HG02763 (cell line): ENCODE measurements at regions not wholly inside any gene's neighbourhood (a gene's known extent, or its start where the extent isn't known, plus 50 kb on each side); places are given as distances from the start of the nearest gene placed in this dataset.
"Not testable (repeated sequence)": the region's sequence is repeated elsewhere in the genome, so short reads cannot be mapped to it uniquely, and the experiment has no call there.

Experiments
- ATAC-seq: cut with Tn5 transposase; IDR thresholded peaks from one replicate; pipeline ENCODE4 v1.9.1; 2021; ENCODE audit warnings: mild to moderate bottlenecking, moderate library complexity; ENCODE audit not compliant: unreplicated experiment

DNA sequence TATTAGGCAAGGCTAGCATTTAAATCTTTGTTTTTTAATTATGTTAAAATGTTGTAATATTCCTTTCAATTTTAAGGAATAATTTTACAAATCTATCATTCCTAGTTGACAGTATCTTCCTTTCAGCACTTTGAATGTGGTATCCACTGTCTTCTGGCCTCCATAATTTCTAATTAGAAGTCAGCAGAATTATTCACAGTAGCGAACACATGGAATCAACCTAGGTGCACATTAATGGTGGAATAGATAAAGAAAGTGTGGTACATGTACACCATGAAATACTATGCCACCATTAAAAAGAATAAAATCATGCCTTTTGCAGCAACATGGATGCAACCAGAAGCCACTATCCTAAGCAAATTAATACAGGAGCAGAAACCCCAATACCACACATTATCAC is 1887.8 kb downstream of the PCDH7 start:
- no peak for ATAC-seq

DNA sequence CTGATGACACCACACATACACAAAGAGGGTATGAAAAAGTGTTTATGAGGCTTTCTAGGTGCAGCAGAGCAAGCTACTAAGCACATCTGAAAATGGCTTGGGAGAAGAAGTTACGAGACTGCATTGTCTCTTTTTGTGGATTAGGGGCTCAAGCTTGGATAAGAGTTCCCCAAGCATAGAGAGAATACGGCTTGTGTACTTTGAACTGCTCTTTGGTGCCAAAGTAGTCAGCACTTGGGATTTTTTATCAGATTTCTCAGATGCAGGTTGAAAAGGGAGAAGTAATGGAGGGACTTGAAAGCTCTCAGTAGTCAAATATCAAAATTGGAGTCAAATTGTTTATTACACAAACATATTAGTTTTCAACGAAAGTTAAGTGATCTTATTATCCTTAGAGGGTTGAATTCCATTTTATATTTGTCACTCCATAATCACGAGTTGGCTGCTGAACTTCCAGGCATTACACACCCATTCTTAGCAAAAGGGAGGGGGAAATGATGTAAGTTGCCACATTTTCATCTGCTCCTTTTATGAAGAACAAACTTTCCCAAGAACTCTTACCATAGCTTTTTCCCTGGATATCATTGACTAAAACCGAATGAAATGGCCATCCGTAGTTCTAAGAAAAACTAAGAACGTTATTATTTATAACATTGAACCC is 1904.9 kb downstream of the PCDH7 start:
- no peak for ATAC-seq

DNA sequence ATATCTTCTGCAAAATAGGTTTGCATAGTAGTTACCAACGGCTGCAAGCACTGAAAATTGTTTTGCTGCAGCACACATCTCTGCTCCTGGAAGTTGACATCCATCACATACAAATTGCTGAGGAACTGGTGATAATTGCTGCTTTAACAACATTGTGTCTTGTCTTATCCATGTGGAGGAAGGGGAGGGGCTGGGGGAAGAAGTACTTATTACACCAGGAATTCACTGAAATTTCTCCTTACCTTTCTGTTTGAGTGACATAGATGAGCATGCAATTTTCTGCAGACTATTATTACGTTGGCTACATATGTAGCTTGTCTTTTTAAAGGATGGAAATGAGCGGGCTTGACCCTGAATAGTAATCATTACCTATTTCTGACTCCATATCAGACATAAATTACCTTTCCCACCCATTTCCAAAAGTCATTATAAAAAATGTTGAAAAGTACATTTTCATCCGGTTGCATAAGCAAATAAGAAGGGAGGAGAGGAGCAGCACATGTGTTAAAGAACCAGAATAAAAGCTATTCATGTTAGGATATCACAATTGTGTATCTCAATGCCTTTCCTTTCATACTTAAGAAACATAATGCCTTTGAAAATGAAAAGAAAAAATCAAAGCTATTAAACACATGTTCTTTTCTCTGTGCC is 1905.6 kb downstream of the PCDH7 start:
- ATAC-seq = no peak

DNA sequence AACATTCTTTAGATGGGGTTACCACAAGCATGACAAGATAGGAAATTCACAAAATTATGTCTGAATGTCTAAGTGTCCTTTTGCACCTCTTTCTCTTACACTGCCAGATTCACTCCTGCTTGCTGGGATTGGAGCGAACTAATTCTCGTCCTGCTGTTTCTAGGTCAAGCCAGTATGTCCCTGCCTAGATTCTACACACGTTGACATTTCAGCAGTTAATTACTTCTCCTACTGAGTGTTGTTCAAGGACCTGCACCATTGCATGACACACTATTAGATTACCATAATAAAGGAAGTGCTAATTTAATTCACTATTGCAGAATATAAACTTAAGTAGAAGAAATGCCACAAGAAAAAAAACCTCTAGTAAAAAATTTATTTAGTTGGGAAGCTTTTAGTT is 1911.7 kb downstream of the PCDH7 start:
- no peak for ATAC-seq

DNA sequence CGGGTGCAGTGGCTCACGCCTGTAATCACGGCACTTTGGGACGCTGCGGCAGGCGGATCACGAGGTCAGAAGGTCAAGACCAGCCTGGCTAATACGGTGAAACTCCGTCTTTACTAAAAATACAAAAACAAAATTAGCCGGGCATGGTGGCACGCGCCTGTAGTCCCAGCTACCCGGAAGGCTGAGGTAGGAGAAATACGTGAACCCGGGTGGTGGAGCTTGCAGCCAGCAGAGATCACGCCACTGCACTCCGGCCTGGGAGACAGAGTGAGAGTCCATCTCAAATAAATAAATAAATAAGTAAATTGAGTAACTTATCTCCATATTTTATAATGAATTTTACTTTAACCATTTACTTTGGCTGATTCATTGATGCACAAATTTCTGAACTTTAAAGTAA is 1913.3 kb downstream of the PCDH7 start:
- ATAC-seq = no peak

DNA sequence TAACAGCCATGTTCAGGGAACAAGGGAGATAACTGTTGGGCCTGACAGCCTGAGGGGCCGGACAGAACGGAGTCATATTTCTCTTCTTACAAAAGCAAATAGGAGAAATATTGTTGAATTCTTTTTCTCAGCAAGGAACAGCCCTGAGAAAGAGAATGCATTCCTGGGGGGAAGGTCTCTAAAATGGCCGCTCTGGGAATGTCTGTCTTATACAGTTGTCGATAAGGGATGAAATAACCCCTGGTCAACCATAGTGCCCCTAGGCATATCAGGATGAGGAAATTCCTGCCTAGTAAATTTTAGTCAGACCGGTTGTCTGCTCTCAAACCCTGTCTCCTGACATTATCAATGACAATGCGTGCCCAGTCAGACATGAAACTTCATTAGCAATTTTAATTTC is 1925.5 kb downstream of the PCDH7 start:
- no peak for ATAC-seq

DNA sequence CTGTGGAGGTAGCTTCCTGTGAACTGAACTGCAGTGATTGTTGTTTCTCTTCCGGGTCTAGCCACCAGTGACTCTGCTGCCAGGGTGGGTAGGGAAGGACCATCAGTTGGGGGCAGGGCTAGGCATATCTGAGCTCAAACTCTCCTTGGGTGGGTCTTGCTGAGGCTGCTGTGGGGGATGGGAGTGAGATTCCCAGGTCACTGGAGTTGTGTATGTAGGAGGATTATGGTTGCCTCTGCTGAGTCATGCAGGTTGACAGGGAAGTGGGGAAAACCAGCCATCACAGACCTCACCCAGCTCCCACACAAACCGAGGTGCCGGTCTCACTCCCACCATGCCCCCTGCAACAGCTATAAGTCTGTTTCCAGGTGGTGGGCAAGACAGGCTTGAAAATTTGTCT is 1937.8 kb downstream of the PCDH7 start:
- no peak for ATAC-seq

DNA sequence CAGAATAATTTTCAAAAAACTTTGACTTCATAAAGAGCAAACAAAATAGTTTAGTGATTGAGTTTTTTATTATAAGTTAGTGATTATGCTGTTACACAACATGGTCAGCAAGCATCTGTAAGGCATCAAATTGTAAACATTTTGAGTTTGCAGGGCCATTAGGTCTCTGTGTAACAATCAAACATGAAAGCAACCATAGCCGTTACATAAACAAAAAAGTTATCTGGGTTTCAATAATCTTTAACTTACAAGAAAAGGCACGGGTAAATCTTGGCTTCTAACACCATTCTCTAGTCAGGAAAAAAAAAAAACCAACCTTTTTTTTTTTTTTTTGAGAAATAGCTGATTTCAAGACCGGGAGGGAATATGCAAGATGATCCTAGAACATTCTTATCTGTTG is 1941.1 kb downstream of the PCDH7 start:
- no peak for ATAC-seq

DNA sequence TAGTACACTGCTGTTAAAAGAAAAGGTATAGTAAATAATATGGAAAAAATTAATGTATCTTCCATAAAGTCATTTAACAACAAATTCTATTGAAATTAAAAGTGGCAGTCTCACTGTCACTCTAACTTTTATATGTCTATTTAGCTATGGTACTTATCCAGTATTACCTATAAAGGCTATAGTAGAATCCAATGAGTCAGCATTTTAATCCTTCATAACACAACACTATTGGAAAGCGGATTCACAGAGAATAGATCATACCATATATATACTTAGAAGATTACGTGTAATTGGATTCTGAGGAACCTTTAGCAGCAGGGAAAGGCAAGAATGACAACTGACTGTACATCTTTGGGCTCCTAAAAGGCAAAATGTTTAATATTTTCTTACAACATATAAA is 1942.6 kb downstream of the PCDH7 start:
- no peak for ATAC-seq

DNA sequence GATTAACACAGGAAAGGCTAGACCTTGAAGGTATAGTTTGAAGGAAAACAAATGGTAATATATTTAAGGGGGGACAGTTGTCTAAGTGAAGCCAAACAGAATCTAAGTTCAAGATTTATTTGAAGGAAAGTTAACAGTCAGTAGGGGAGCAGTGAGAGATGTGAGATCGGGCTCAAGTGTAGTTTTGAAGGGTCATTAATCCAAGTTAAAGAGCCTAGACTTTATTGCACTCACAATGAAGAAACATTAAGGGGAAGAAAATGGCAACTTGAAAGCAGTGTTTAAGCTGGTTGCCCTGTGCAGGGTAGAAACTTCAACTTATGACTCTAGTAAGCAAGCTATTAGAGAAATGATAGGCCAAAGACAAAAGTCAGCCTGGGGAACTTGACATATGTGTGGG is 1952.2 kb downstream of the PCDH7 start:
- ATAC-seq = no peak

DNA sequence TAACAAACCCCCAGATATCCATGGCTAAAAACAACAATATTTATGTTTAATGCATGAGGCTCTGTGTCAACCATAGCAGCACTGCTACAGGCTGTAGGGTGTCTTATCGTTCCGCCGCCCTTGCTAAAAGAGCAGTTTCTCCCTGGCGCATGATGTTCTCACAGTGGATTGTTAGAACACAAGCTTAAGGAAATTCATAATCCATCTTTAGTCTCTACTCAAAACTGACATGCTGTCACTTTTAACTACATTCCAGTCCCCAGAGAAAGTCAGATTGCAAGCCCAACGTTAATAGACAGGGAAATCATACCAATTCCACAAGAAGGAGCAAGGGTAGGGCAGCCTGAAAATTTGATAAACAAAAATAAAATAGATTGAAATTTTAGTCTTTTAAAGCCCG is 1960.8 kb downstream of the PCDH7 start:
- no peak for ATAC-seq

DNA sequence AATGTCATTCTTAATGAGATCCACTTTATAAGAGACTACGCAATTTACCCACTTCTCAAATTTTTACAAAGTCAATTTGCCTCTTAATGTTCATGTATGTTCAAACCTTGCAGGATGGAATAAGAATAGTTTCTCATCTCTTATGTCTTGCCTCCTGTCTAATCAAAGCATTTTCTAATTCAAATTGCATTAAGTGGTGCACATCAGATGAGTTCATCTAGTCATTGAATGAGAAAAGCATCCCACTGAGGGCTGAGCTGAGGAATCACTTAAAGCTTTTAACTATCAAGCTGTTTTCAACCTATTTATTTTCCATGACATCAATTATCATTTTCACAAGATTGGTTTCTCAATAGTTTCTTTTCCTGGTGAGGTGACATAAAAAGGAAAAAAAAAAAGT is 1964.0 kb downstream of the PCDH7 start:
- no peak for ATAC-seq

DNA sequence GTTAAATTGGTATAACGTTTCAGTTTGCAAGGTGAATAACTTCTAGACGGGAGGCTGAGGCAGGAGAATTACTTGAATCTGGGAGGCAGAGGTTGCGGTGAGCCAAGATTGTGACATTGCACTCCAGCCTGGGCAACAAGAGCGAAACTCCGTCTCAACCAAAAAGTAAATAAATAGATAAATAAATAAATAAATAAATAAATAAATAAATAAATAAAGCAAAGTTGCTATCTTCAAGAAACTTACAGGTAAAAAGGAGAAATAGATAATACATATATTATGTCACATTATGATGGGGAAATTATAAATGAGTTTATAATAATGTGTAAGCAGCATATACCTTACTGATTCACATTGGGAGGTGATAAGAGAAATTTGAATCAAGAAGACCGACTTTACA is 1966.0 kb downstream of the PCDH7 start:
- no peak for ATAC-seq

DNA sequence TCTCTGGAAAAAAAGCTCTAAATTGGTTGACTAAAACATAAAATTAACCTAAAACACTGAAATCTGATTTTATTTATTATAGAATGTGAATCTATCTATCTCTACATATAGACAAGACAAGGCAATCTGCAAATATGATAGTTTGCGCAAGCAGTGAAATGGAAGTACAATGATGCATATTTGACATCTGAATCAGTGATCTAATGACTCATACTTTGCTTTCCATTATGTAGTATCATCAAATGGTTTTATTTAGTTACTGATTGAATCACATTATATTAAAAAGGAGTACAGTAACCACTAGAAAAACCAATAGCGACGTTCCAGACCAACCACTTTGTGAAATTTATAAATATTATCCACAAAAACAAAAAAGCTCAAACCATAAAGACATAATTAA is 1969.3 kb downstream of the PCDH7 start:
- ATAC-seq = no peak

DNA sequence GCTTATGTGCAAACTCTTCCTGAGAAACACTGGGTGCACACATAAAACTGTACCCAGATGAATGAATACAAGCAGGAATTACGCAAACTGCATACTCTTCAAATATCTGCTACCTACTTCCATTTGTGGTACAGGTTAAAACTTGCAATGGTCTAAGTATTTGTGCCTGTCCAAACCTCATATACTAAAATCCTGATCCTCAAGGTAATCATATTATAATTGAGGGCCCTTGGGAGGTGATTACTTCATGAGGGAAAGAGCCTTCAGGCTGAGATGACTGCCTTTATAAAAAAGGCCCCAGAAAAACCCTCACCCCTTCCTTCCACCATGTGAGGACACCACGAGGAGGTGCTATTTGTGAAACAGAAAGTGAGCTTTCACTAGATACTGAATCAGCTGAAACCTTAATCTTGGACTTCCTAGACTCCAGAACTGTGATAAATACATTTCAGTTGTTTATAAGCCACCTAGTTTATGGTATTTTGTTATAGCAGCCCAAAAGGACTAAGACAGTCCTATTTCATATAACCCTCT is 1977.2 kb downstream of the PCDH7 start:
- no peak for ATAC-seq

DNA sequence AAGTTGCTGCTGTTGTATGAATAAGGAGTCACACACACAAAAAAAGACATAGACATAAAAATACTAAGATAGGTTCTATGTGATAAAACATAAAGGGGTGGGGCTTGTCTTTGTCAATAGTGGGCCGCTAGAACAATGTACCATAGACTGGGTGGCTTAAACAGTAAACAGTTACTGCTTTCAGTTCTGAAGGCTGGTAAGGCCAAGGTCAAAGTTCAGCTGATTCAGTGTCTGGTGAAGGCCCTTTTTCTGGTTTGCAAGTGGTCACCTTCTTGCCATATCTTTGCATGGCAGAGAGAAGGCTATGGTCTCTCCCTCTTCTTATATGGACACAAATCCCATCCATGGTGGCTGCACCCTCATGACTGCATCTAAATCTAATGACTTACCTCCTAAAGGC is 1980.7 kb downstream of the PCDH7 start:
- no peak for ATAC-seq

DNA sequence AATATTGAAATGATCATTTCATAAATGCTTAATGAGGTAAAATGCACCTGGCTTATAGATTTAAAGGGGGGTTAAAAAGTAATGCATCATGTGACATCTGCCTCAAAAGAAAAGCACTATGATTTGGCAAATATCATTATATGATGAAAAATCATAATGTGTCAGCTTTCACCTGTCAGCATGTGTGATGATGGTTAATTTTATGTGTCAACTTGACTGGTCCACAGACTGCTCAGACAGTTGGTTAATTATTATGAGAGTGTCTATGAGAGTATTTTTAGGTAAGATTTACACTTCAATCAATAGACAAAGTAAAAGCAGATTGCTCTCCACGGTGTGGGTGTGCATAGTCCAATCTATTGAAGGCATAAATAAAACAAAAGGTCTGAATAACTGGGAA is 1986.7 kb downstream of the PCDH7 start:
- no peak for ATAC-seq

DNA sequence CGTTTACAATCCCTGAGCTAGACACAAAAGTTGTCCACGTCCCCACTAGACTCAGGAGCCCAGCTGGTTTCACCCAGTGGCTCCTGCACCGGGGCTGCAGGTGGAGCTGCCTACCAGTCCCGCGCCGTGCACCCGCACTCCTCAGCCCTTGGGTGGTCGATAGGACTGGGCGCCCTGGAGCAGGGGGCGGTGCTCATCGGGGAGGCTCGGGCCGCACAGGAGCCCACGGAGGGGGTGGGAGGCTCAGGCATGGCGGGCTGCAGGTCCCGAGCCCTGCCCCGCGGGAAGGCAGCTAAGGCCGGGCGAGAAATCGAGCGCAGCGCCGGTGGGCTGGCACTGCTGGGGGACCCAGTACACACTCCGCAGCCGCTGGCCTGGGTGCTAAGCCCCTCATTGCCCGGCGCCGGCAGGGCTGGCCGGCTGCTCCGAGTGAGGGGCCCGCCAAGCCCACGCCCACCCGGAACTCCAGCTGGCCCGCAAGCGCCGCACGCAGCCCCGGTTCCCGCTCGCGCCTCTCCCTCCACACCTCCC is 1996.0 kb downstream of the PCDH7 start:
- not testable (repeated sequence) for ATAC-seq

DNA sequence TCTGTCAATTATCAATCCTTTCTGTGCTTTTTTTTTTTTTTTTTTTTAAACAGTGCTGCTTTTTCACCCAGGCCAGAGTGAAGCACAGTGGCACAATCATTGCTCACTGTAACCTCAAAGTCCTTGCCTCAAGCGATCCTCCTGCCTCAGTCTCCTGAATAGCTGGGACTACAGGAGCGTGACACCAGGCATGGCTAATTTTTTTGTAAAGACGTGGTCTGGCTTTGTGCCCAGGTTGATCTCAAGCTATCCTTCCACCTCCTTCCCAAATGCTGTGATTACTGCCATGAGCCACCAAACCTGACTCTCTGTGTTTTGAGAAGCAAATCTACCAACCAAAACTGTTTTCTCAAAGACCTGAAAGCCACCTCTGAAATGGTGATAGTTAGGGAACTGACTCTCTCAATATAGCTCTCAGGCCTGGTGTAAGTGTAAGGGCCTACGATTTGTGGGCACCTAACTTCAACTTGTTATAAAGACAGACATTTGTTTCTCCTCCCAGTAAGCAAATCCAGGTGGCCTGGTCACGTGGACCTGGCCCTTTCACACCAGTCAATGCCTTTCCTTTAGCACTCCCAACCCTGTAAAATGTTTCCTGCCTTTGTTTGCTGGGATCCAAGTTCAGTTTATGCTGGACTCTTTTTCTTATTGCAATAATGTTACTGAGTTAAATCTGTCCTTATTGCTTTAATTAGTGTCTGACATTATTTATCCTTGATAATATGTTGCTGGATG is 2015.9 kb downstream of the PCDH7 start:
- ATAC-seq = no peak

DNA sequence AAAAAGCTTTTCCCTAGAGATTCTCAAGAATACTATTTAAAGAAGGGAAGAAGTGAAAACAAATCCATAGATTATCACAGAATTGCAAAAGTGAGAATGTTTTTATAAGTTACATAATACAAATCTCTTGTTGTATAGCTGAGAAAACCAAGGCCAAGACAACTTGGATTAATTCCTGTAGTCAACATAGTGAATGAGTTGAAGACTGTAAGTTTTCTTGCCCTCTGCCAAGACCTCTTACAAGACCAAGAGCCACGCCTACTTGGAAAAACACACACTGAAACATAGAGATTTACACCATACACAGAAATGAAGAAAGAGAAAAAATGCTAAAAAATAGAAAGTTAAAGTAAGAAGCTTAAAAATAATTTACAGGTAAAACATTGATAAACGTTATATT is 2024.0 kb downstream of the PCDH7 start:
- no peak for ATAC-seq

DNA sequence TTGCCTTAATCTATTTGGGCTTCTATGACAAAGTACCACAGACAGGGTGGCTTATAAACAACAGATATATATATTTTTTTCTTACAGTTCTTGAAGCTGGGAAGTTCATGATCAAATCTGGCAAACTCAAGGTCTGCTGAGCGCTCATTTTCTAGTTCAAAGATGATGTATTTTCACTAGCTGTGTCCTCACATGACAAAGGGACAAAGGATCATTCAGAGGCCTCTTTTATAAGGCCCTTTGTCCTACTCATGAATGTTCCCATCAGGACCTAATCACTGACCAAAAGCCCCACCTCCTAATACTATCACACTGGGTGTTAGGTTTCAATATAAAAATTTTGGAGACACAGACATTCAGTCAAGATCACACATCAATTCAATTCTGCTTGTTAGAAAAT is 2025.2 kb downstream of the PCDH7 start:
- ATAC-seq = no peak

DNA sequence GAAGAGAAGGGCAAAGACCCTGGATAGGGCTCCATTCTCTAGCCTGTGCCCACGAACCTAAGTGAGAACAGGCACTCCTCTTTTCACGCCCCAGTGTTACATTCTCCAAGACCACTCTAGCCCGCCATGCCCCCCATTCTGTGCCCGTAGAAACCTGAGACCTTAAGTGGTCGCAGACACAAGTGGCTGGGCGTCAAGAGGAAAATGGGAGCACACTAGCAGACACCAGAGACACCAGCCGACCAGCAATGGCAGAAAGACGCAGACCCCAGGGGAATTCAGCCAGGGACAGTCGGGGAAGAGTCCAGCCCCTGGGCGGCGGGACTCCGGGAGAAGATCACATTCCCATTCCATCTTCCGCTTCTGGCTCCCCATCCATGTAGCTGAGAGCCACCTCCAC is 2027.9 kb downstream of the PCDH7 start:
- no peak for ATAC-seq
